HCT116 (cell line): ENCODE measurements at regions not wholly inside any gene's neighbourhood (a gene's known extent, or its start where the extent isn't known, plus 50 kb on each side); places are given as distances from the start of the nearest gene placed in this dataset.

Experiments used
- ATAC-seq: fragments of 200-7000 bp; cut with Tn5 transposase; 2 replicates; pipeline ENCODE4 v1.9.1; 2020; ENCODE audit warnings: mild to moderate bottlenecking, moderate library complexity
- BruUV-seq: library from RNA; stranded (reverse); fragments of 400-500 nt; replicated peaks from 2 replicates; lab custom pipeline; 2021; lab: Mats Ljungman, UMichigan
- CTCF ChIA-PET: fragments of 300-600 bp; sonication (Branson Sonifier 250); formaldehyde crosslinking; loops from one replicate; lab custom pipeline; 2021; ENCODE audit warnings: antibody characterized with exemption; lab: Charles Lee
- POLR2A ChIA-PET: fragments of 300-600, 350-600 bp; sonication (Branson Sonifier 250); formaldehyde crosslinking; loops from one replicate; lab custom pipeline; 2021; ENCODE audit warnings: antibody characterized with exemption; lab: Charles Lee
- RAD21 ChIA-PET, 2 experiments: fragments of 300-600 bp; sonication (Branson Sonifier 250); formaldehyde crosslinking; loops; one replicate each; lab custom pipeline; 2023; ENCODE audit warnings: low total read pairs in 2 of 2; ENCODE audit not compliant: uncharacterized antibody in 2 of 2, unreplicated experiment in 2 of 2, low non-redundant PET in 1 of 2; lab: Charles Lee
- DNase-seq: peaks from one replicate; pipeline ENCODE4 v3.0.0-alpha.2; 2010; ENCODE audit warnings: low read depth, low spot score
- H2AFZ ChIP-seq: fragments of 200-600 bp; shearing (Covaris generic), sonication (generic); 2 replicates; pipeline ENCODE4 v1.6.1; 2017; ENCODE audit warnings: low read depth, mixed run types, mixed read lengths, antibody characterized with exemption, low read length; ENCODE audit not compliant: poor library complexity, severe bottlenecking
- H3K27ac ChIP-seq: 2 replicates; pipeline ENCODE4 v1.5.1; 2012; ENCODE audit warnings: low read depth, low read length
- H3K27me3 ChIP-seq: fragments of 200-600 bp; sonication (generic); 2 replicates; pipeline ENCODE4 v1.6.1; 2016; ENCODE audit warnings: mixed run types, low read length, mixed read lengths; ENCODE audit not compliant: insufficient read depth
- H3K36me3 ChIP-seq, 2 experiments: fragments of 200-500 bp in 1 of 2; fragments of 200-600 bp in 1 of 2; sonication (Bioruptor generic) in 1 of 2; sonication (generic) in 1 of 2; 2 replicates each; pipeline versions ENCODE4 v1.5.1 to v1.6.1; 2014 to 2016; ENCODE audit warnings: low read length in 2 of 2, inconsistent platforms in 1 of 2, mixed read lengths in 1 of 2, mixed run types in 1 of 2; ENCODE audit not compliant: insufficient read depth in 2 of 2, control insufficient read depth in 1 of 2
- H3K4me1 ChIP-seq, 2 experiments: fragments of 200-600 bp in 1 of 2; sonication (generic) in 1 of 2; 2 replicates each; pipeline versions ENCODE4 v1.5.1 to v1.6.1; 2012 to 2017; ENCODE audit warnings: low read length in 2 of 2, inconsistent platforms in 1 of 2, mild to moderate bottlenecking in 1 of 2, mixed read lengths in 1 of 2, mixed run types in 1 of 2, moderate library complexity in 1 of 2; ENCODE audit not compliant: insufficient read depth in 2 of 2, control insufficient read depth in 1 of 2
- H3K4me2 ChIP-seq: fragments of 200-600 bp; sonication (generic); 2 replicates; pipeline ENCODE4 v1.6.1; 2017; ENCODE audit warnings: mixed run types, low read length, mixed read lengths
- H3K4me3 ChIP-seq, 2 experiments: fragments of 200-600 bp in 1 of 2; sonication (generic) in 1 of 2; replicated peaks in 1 of 2; 2 replicates each; pipeline ENCODE4 v1.5.1; 2011 to 2016; ENCODE audit warnings: low read length in 2 of 2, control low read depth in 1 of 2, low read depth in 1 of 2, mild to moderate bottlenecking in 1 of 2, mixed read lengths in 1 of 2, mixed run types in 1 of 2
- H3K79me2 ChIP-seq: fragments of 200-600 bp; sonication (generic); 2 replicates; pipeline ENCODE4 v1.6.1; 2017; ENCODE audit warnings: mild to moderate bottlenecking, mixed run types, low read length, moderate library complexity, mixed read lengths; ENCODE audit not compliant: insufficient read depth
- H3K9ac ChIP-seq: fragments of 200-600 bp; sonication (generic); 2 replicates; pipeline ENCODE4 v1.6.1; 2016; ENCODE audit warnings: low read length, mixed read lengths
- H3K9me2 ChIP-seq: fragments of 200-600 bp; sonication (generic), shearing (Covaris generic); 2 replicates; pipeline ENCODE4 v1.6.1; 2017; ENCODE audit warnings: mixed run types, mild to moderate bottlenecking, moderate library complexity; ENCODE audit not compliant: insufficient read depth
- H3K9me3 ChIP-seq, 2 experiments: fragments of 200-500 bp in 1 of 2; fragments of 200-600 bp in 1 of 2; sonication (Bioruptor generic) in 1 of 2; sonication (generic) in 1 of 2; 2 replicates each; pipeline ENCODE4 v1.6.1; 2014 to 2017; ENCODE audit warnings: low read length in 2 of 2, mixed read lengths in 2 of 2, inconsistent platforms in 1 of 2, low read depth in 1 of 2, mild to moderate bottlenecking in 1 of 2, mixed run types in 1 of 2, moderate library complexity in 1 of 2; ENCODE audit not compliant: control insufficient read depth in 1 of 2, insufficient read depth in 1 of 2
- H4K20me1 ChIP-seq: fragments of 200-600 bp; sonication (generic), shearing (Covaris generic); 2 replicates; pipeline ENCODE4 v1.6.1; 2017; ENCODE audit warnings: mixed run types, mild to moderate bottlenecking, moderate library complexity; ENCODE audit not compliant: insufficient read depth
- ELF1 ChIP-seq: IDR thresholded peaks from 2 replicates; pipeline ENCODE4 v1.6.1; 2012; ENCODE audit warnings: low read depth, borderline replicate concordance
- EZH2phosphoT487 ChIP-seq: fragments of 200-600 bp; IDR thresholded peaks from 2 replicates; pipeline ENCODE4 v1.6.1; 2018; ENCODE audit warnings: antibody characterized with exemption, borderline replicate concordance
- JUND ChIP-seq: IDR thresholded peaks from 2 replicates; pipeline ENCODE4 v1.6.1; 2012
- POLR2A ChIP-seq: IDR thresholded peaks from 2 replicates; pipeline ENCODE4 v1.7.0; 2011; ENCODE audit warnings: borderline replicate concordance; ENCODE audit not compliant: insufficient read depth, insufficient read length; ENCODE audit errors: extremely low read depth
- POLR2AphosphoS5 ChIP-seq: IDR thresholded peaks from 2 replicates; pipeline ENCODE4 v1.6.1; 2011; ENCODE audit warnings: mild to moderate bottlenecking, low read depth, low read length, moderate library complexity
- SIN3A ChIP-seq: IDR thresholded peaks from 2 replicates; pipeline ENCODE4 v1.6.1; 2012; ENCODE audit warnings: low read depth
- SP1 ChIP-seq: IDR thresholded peaks from 2 replicates; pipeline ENCODE4 v1.6.1; 2012; ENCODE audit warnings: low read depth
- SRF ChIP-seq: IDR thresholded peaks from 2 replicates; pipeline ENCODE4 v1.6.1; 2012; ENCODE audit warnings: low read depth
- YY1 ChIP-seq: IDR thresholded peaks from 2 replicates; pipeline ENCODE4 v1.6.1; 2011; ENCODE audit warnings: low read length, low read depth, moderate library complexity, mild to moderate bottlenecking; ENCODE audit not compliant: insufficient replicate concordance; ENCODE audit errors: extremely low read depth
- ZFX ChIP-seq: fragments of 450-650 bp; IDR thresholded peaks from 2 replicates; pipeline ENCODE4 v1.6.1; 2017
- intact Hi-C: fragments of 100-400 bp; cut with micrococcal nuclease; formaldehyde crosslinking; loops from 2 replicates; pipeline ENCODE4 v1.10.0; 2022
- TF ChIP-seq, protein P1 (sequence below): IDR thresholded peaks from 2 replicates; pipeline ENCODE4 v1.6.1; 2012
- TF ChIP-seq, protein P2 (sequence below), 3 experiments: fragments of 200-600 bp in 1 of 3; sonication (generic) in 1 of 3; IDR thresholded peaks in 2 of 3; conservative IDR thresholded peaks in 1 of 3; 2 replicates each; pipeline ENCODE4 v1.5.1; 2012 to 2017; ENCODE audit warnings: low read depth in 2 of 3, low read length in 2 of 3, antibody characterized with exemption in 1 of 3, borderline replicate concordance in 1 of 3, control low read depth in 1 of 3, mild to moderate bottlenecking in 1 of 3, mixed read lengths in 1 of 3, mixed run types in 1 of 3, moderate library complexity in 1 of 3; ENCODE audit not compliant: insufficient read depth in 1 of 3

GRCh38 chr2:238518172-238518820 lies 91.6 kb downstream of the ASB1 start:
- POLR2A ChIA-PET: no interaction called here
- Histone ChIP-seq H2AFZ (no peak overlapping the region), H3K27ac (no peak overlapping the region), H3K9ac (no peak overlapping the region), H3K4me3 (no peak overlapping the region), H3K9me3 (peaks cover 4 to 15% of the 10 kb centered on the region in 2 experiments; a peak in 1 of 4 replicates), H4K20me1 (no peaks in the 10 kb centered on the region), H3K27me3 (no peaks in the 10 kb centered on the region), H3K36me3 (no peaks in the 10 kb centered on the region), H3K9me2 (no peaks in the 10 kb centered on the region), H3K79me2 (no peaks in the 10 kb centered on the region), H3K4me2 (no peak overlapping the region), H3K4me1 (no peaks in the 10 kb centered on the region)
- CTCF ChIA-PET: no interaction called here
- BruUV-seq: no TSS peak
- RAD21 ChIA-PET: no interaction called here
- no peak for ATAC-seq
- intact Hi-C loops: no loop called here
- no peak for TF ChIP-seq SIN3A
- TF ChIP-seq SRF: no peak
- no peak for TF ChIP-seq YY1
- TF ChIP-seq, protein P1, sequence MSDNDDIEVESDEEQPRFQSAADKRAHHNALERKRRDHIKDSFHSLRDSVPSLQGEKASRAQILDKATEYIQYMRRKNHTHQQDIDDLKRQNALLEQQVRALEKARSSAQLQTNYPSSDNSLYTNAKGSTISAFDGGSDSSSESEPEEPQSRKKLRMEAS: no peak
- DNase-seq: no peak

GRCh38 chr2:238518821-238519186 lies 92.1 kb downstream of the ASB1 start:
- ATAC-seq: no peak

More at GRCh38 chr2:238518821-238519186, 92.1 kb downstream of the ASB1 start:
- Histone ChIP-seq H3K79me2 (no peaks in the 10 kb centered on the region), H3K36me3 (no peaks in the 10 kb centered on the region), H3K4me3 (no peak overlapping the region)
- no peak for TF ChIP-seq ZFX
- TF ChIP-seq, protein P2, sequence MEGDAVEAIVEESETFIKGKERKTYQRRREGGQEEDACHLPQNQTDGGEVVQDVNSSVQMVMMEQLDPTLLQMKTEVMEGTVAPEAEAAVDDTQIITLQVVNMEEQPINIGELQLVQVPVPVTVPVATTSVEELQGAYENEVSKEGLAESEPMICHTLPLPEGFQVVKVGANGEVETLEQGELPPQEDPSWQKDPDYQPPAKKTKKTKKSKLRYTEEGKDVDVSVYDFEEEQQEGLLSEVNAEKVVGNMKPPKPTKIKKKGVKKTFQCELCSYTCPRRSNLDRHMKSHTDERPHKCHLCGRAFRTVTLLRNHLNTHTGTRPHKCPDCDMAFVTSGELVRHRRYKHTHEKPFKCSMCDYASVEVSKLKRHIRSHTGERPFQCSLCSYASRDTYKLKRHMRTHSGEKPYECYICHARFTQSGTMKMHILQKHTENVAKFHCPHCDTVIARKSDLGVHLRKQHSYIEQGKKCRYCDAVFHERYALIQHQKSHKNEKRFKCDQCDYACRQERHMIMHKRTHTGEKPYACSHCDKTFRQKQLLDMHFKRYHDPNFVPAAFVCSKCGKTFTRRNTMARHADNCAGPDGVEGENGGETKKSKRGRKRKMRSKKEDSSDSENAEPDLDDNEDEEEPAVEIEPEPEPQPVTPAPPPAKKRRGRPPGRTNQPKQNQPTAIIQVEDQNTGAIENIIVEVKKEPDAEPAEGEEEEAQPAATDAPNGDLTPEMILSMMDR (IDR thresholded peaks at IDR 0.05 in 2 of 3, conservative IDR thresholded peaks at IDR 0.05 in 1 of 3; ENCODE audit: borderline replicate concordance in 1 of 3, insufficient read depth in 1 of 3, low read depth in 2 of 3, low read length in 2 of 3): no peak
- no peak for TF ChIP-seq SP1
- TF ChIP-seq POLR2AphosphoS5: no peak
- no peak for TF ChIP-seq EZH2phosphoT487
- TF ChIP-seq JUND: no peak
- no peak for TF ChIP-seq ELF1
- TF ChIP-seq, protein P1: no peak
- TF ChIP-seq POLR2A: no peak
- TF ChIP-seq YY1: no peak
- TF ChIP-seq, all 23 proteins: peak for 0
- POLR2A ChIA-PET: no interaction called here
- Histone ChIP-seq H3K4me1 (no peaks in the 10 kb centered on the region), H3K27ac (no peak overlapping the region), H3K9me3 (peaks cover 4 to 15% of the 10 kb centered on the region in 2 experiments; a peak in 1 of 4 replicates), H4K20me1 (no peaks in the 10 kb centered on the region), H3K9ac (no peak overlapping the region), H3K4me2 (no peak overlapping the region), H2AFZ (no peak overlapping the region), H3K9me2 (no peaks in the 10 kb centered on the region), H3K27me3 (no peaks in the 10 kb centered on the region)
- BruUV-seq: no TSS peak
- CTCF ChIA-PET: no interaction called here
- intact Hi-C loops: no loop called here
- DNase-seq: no peak
- RAD21 ChIA-PET: no interaction called here
